ENCODE measurements at regions not wholly inside any gene's neighbourhood (a gene's known extent, or its start where the extent isn't known, plus 50 kb on each side); places are given as distances from the start of the nearest gene placed in this dataset.

DNA sequence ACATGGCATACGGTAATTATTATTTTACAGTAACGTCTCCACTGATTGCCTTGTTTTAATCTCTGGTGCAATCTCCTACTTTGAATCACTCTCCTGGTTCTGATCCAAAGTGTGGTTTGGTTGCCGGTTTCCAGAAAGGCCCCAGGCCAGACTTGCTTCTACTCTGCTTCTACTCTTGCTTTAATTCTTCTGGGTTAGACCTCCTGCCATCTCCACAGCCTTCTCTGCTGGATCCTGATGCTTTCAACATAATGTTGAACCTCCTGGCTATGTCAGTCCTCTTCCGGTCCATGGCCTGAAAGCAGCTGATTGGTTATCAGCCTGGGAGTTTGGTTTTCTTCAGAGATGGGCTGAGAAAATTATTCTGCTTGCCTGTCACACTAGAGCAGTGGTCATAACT is 266.5 kb upstream of the RIMS1 start:
- Histone ChIP-seq H3K9me3 (ENCODE audit: control insufficient read depth, insufficient read depth, low read length) (no peaks in the 10 kb centered on the region), H3K9me2 (replicated peaks; ENCODE audit: control insufficient read depth, low read length) (no peaks in the 10 kb centered on the region), H3K4me1 (ENCODE audit: control insufficient read depth, low read length) (no peaks in the 10 kb centered on the region), H3K4me3 (ENCODE audit: low read length) (no peak overlapping the region), H3K36me3 (ENCODE audit: control insufficient read depth, low read length) (no peaks in the 10 kb centered on the region), H3K4me2 (ENCODE audit: low read length) (no peak overlapping the region), H3K79me2 (ENCODE audit: control insufficient read depth, low read length) (no peaks in the 10 kb centered on the region), H3K27ac (ENCODE audit: low read depth, low read length) (no peak overlapping the region), H4K20me1 (ENCODE audit: control insufficient read depth, insufficient read depth, low read depth, low read length) (no peaks in the 10 kb centered on the region), H3K27me3 (ENCODE audit: control insufficient read depth, low read length) (no peaks in the 10 kb centered on the region), H3F3A (ENCODE audit: control insufficient read depth, insufficient read depth) (no peaks in the 10 kb centered on the region)
- TF ChIP-seq CTCF (IDR thresholded peaks at IDR 0.05; ENCODE audit: low read depth, low read length, poor library complexity, severe bottlenecking) (no peak), EZH2phosphoT487 (IDR thresholded peaks at IDR 0.05; ENCODE audit: borderline replicate concordance, low read length) (no peak)

DNA sequence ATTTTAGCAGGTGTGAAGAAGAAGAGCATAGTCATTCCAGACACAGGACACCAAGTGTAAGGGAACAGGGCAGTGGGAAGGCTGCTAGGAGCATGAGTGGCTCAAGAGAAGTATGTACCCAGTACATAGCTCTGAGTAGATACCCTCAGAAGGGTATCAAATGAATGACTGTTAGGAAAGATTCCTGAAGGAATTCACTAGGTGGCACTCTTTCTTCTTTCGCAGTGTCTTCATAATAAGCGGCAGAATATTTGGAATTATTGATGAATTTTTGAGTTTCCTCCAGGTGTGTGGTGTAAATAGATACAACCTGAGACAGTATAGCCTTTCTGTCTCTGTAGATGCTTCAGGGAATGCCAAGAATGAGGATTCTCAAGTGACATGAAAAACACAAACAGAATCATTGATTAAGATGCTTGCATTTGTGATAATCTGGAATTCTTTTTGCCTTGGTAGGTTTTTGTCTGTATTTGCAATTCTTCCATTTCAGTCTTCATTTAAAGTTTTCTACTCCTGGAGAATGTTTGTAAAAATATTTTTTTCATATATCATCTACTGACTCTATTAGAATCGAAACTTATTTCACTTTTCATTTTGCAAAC is 264.3 kb upstream of the RIMS1 start:
- no peaks in the 10 kb centered on the region for H4K20me1 ChIP-seq (ENCODE audit: control insufficient read depth, insufficient read depth, low read depth, low read length)
- H3K4me1 ChIP-seq (ENCODE audit: control insufficient read depth, low read length), result no peaks in the 10 kb centered on the region
- no peaks in the 10 kb centered on the region for H3K36me3 ChIP-seq (ENCODE audit: control insufficient read depth, low read length)
- H3K79me2 ChIP-seq (ENCODE audit: control insufficient read depth, low read length), result no peaks in the 10 kb centered on the region
- no peak overlapping the region for H3K4me2 ChIP-seq (ENCODE audit: low read length)
- peaks cover 14% of the 10 kb centered on the region; the same call in 1 of the 2 replicates for H3K9me3 ChIP-seq (ENCODE audit: control insufficient read depth, insufficient read depth, low read length)
- no peak overlapping the region for H3K27ac ChIP-seq (ENCODE audit: low read depth, low read length)
- no peaks in the 10 kb centered on the region for H3K27me3 ChIP-seq (ENCODE audit: control insufficient read depth, low read length)
- H3K9me2 ChIP-seq (replicated peaks; ENCODE audit: control insufficient read depth, low read length), result no peaks in the 10 kb centered on the region
- TF ChIP-seq CTCF (IDR thresholded peaks at IDR 0.05; ENCODE audit: low read depth, low read length, poor library complexity, severe bottlenecking) (peak; percentile 52), EZH2phosphoT487 (IDR thresholded peaks at IDR 0.05; ENCODE audit: borderline replicate concordance, low read length) (no peak)
- H3F3A ChIP-seq (ENCODE audit: control insufficient read depth, insufficient read depth), result no peaks in the 10 kb centered on the region
- H3K4me3 ChIP-seq (ENCODE audit: low read length), result no peak overlapping the region

DNA sequence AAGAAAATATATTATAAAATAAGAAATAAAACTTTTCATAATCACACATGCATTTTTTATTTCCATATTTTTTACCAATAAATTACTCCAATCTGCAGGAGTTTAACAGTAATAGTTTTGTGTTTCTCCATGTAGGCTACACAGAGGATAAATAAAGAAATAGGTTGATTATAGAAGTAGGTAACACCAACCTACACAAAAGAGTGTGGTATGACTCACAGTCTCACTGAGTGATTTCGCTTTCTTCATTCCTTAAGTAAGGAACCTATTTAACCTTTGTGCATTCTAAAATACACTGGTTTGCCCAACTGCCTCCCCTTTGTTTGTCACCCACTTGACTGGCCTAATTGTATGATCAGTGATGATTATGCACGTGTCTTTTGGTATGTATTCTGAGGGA is 244.2 kb upstream of the RIMS1 start:
- Histone ChIP-seq H4K20me1 (ENCODE audit: control insufficient read depth, insufficient read depth, low read depth, low read length) (no peaks in the 10 kb centered on the region), H3K27ac (ENCODE audit: low read depth, low read length) (no peak overlapping the region), H3K4me1 (ENCODE audit: control insufficient read depth, low read length) (no peaks in the 10 kb centered on the region), H3K79me2 (ENCODE audit: control insufficient read depth, low read length) (no peaks in the 10 kb centered on the region), H3K36me3 (ENCODE audit: control insufficient read depth, low read length) (no peaks in the 10 kb centered on the region), H3F3A (ENCODE audit: control insufficient read depth, insufficient read depth) (no peaks in the 10 kb centered on the region), H3K4me2 (ENCODE audit: low read length) (no peak overlapping the region), H3K9me2 (replicated peaks; ENCODE audit: control insufficient read depth, low read length) (no peaks in the 10 kb centered on the region), H3K9me3 (ENCODE audit: control insufficient read depth, insufficient read depth, low read length) (no peaks in the 10 kb centered on the region), H3K4me3 (ENCODE audit: low read length) (no peak overlapping the region), H3K27me3 (ENCODE audit: control insufficient read depth, low read length) (no peaks in the 10 kb centered on the region; the same call in 1 of the 2 replicates)
- TF ChIP-seq EZH2phosphoT487 (IDR thresholded peaks at IDR 0.05; ENCODE audit: borderline replicate concordance, low read length) (no peak), CTCF (IDR thresholded peaks at IDR 0.05; ENCODE audit: low read depth, low read length, poor library complexity, severe bottlenecking) (no peak)

All from DOHH2 (cell line).